ENCODE measurements at regions not wholly inside any gene's neighbourhood (a gene's known extent, or its start where the extent isn't known, plus 50 kb on each side); places are given as distances from the start of the nearest gene placed in this dataset.

DNA sequence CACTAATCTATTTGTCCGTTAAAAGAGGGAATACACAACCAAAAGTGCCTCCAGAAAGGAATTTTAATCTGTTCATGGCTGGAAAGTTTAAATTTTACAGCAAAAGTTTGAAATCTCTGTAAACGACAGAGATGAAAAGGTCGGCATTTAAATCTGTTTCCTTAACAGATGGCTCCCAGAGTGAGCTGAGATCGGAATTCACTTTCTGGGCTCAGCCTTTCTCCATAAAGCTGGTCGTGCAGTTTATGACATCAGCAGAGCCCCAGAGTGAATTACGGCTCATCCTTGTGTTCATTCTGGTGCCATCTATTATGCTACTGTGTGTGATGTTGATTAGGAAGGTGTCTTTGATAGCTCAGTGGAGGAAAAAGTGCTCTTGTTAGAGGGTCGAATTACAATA, 117.6 kb upstream of the ZFP64 start:
- Histone ChIP-seq H3K27ac (ENCODE audit: low read depth, low read length) (no peak overlapping the region), H3K27me3 (ENCODE audit: control insufficient read depth, insufficient read depth, low read length) (no peaks in the 10 kb centered on the region), H3K4me3 (ENCODE audit: low read depth, low read length) (no peak overlapping the region), H3K9me3 (ENCODE audit: control insufficient read depth, insufficient read depth, low read length) (no peaks in the 10 kb centered on the region)
- ChIA-PET POLR2A (no interaction called here), CTCF (interaction anchor here (0.8 kb wide), 1 partner anchor 1891 kb away, joined by 3 read pairs; no protein-coding TSS in a partner anchor)
- TF ChIP-seq, protein P1, sequence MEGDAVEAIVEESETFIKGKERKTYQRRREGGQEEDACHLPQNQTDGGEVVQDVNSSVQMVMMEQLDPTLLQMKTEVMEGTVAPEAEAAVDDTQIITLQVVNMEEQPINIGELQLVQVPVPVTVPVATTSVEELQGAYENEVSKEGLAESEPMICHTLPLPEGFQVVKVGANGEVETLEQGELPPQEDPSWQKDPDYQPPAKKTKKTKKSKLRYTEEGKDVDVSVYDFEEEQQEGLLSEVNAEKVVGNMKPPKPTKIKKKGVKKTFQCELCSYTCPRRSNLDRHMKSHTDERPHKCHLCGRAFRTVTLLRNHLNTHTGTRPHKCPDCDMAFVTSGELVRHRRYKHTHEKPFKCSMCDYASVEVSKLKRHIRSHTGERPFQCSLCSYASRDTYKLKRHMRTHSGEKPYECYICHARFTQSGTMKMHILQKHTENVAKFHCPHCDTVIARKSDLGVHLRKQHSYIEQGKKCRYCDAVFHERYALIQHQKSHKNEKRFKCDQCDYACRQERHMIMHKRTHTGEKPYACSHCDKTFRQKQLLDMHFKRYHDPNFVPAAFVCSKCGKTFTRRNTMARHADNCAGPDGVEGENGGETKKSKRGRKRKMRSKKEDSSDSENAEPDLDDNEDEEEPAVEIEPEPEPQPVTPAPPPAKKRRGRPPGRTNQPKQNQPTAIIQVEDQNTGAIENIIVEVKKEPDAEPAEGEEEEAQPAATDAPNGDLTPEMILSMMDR (IDR thresholded peaks at IDR 0.05; ENCODE audit: low read depth, low read length), result no peak
- no peak for DNase-seq (ENCODE audit: low read depth, low spot score)

GRCh38 chr20:52306477-52306876, 114.9 kb upstream of the ZFP64 start:
- no peaks in the 10 kb centered on the region for H3K27me3 ChIP-seq (ENCODE audit: control insufficient read depth, insufficient read depth, low read length)
- no peak for DNase-seq (ENCODE audit: low read depth, low spot score)
- TF ChIP-seq, protein P1 (IDR thresholded peaks at IDR 0.05; ENCODE audit: low read depth, low read length), result no peak
- ChIA-PET CTCF (interaction anchor here (0.6 to 0.7 kb wide), 2 partner anchors 9 to 69 kb away, joined by 4 to 5 read pairs; no protein-coding TSS in a partner anchor), POLR2A (no interaction called here)
- no peaks in the 10 kb centered on the region for H3K9me3 ChIP-seq (ENCODE audit: control insufficient read depth, insufficient read depth, low read length)
- H3K27ac ChIP-seq (ENCODE audit: low read depth, low read length), result no peak overlapping the region
- no peak overlapping the region for H3K4me3 ChIP-seq (ENCODE audit: low read depth, low read length)

DNA sequence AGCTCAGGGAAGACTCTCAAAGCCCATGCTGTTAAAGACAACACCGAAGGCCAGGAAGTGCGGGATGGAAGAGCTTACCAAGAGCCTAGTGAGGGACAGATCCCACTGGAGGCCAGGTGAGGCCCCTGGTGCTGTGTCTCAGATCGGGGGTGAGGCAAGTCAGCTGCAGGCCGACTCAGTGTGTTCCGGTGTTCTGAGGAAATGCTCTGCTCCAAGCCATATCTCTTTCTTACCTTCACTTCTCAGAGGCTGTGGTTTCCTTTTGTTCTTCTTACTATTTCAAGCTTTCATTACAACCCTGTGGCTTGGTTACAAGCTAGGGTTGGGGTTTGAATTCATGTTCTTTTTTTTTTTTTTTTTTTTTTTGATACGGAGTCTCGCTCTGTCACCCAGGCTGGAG, 114.3 kb upstream of the ZFP64 start:
- POLR2A ChIA-PET, result no interaction called here
- Histone ChIP-seq H3K4me3 (ENCODE audit: low read depth, low read length) (no peak overlapping the region), H3K27ac (ENCODE audit: low read depth, low read length) (no peak overlapping the region), H3K27me3 (ENCODE audit: control insufficient read depth, insufficient read depth, low read length) (no peaks in the 10 kb centered on the region), H3K9me3 (ENCODE audit: control insufficient read depth, insufficient read depth, low read length) (no peaks in the 10 kb centered on the region)
- TF ChIP-seq, protein P1 (IDR thresholded peaks at IDR 0.05; ENCODE audit: low read depth, low read length), result no peak
- DNase-seq (ENCODE audit: low read depth, low spot score), result no peak
- CTCF ChIA-PET, result interaction anchor here (0.6 to 0.7 kb wide), 2 partner anchors 9 to 70 kb away, joined by 4 to 5 read pairs; no protein-coding TSS in a partner anchor

GRCh38 chr20:52305024-52305645, 113.6 kb upstream of the ZFP64 start:
- no peaks in the 10 kb centered on the region for H3K27me3 ChIP-seq (ENCODE audit: control insufficient read depth, insufficient read depth, low read length)
- ChIA-PET POLR2A (interaction anchor here (0.6 kb wide), 1 partner anchor 18 kb away, joined by 6 read pairs; no protein-coding TSS in a partner anchor), CTCF (no interaction called here)
- H3K27ac ChIP-seq (ENCODE audit: low read depth, low read length), result no peak overlapping the region
- no peak overlapping the region for H3K4me3 ChIP-seq (ENCODE audit: low read depth, low read length)
- no peak for DNase-seq (ENCODE audit: low read depth, low spot score)
- H3K9me3 ChIP-seq (ENCODE audit: control insufficient read depth, insufficient read depth, low read length), result no peaks in the 10 kb centered on the region
- TF ChIP-seq, protein P1 (IDR thresholded peaks at IDR 0.05; ENCODE audit: low read depth, low read length), result no peak

DNA sequence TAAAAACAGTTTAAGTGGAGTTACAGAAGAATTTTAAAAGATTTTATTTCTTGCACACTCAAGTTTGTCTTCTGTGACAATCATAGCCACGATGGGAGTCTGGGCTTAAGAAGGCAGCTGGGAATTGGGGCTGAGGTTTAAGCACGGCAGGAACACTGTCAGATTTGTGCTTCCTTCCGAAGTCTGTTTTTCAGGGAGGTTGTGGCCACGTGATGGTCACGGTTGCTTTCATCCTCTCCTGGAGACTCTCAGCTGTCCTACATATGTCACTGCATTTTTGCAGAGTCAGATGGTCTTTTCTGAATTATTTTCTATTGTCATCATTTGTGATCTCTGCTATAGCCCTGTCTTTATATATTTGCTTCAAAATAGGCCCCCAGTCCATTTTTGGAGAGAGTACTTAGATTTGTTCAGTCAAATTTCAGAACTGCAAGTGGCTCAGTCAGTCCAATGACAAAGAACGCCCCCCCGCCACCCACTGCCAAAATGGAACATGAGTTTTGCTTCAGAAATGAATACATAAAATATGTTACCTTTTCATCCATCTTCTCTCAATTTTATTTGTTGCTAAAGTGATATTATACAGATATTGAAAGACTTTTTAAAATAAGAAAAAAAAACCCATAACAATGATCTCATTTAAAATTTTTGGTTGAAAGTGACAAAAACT, 111.8 kb upstream of the ZFP64 start:
- CTCF ChIA-PET, result interaction anchor here (0.9 kb wide), 1 partner anchor 9 kb away, joined by 4 read pairs; no protein-coding TSS in a partner anchor
- POLR2A ChIA-PET, result no interaction called here

More for the DNA sequence above, 111.8 kb upstream of the ZFP64 start:
- Histone ChIP-seq H3K27me3 (ENCODE audit: control insufficient read depth, insufficient read depth, low read length) (no peaks in the 10 kb centered on the region), H3K9me3 (ENCODE audit: control insufficient read depth, insufficient read depth, low read length) (no peaks in the 10 kb centered on the region), H3K27ac (ENCODE audit: low read depth, low read length) (no peak overlapping the region), H3K4me3 (ENCODE audit: low read depth, low read length) (no peak overlapping the region)
- DNase-seq (ENCODE audit: low read depth, low spot score), result no peak
- TF ChIP-seq, protein P1 (IDR thresholded peaks at IDR 0.05; ENCODE audit: low read depth, low read length), result no peak

Data from AG04450 (cell line).